IMR-90 (cell line): ENCODE measurements at regions not wholly inside any gene's neighbourhood (a gene's known extent, or its start where the extent isn't known, plus 50 kb on each side); places are given as distances from the start of the nearest gene placed in this dataset.

Experiments used
- ATAC-seq: fragments of 200-7000 bp; cut with Tn5 transposase; 2 replicates; pipeline ENCODE4 v1.9.1; 2020; ENCODE audit warnings: low read depth, mild to moderate bottlenecking, moderate library complexity
- BruUV-seq: library from RNA; stranded (reverse); fragments of 400-500 nt; replicated peaks from 2 replicates; lab custom pipeline; 2021; lab: Mats Ljungman, UMichigan
- CTCF ChIA-PET: fragments of 300-600 bp; formaldehyde crosslinking; extraction: SDS; loops from one replicate; lab custom pipeline; 2021; ENCODE audit warnings: antibody characterized with exemption; lab: Yijun Ruan, JAX
- POLR2A ChIA-PET: fragments of 300-600 bp; sonication (Branson Sonifier 250); formaldehyde crosslinking; loops from one replicate; lab custom pipeline; 2022; ENCODE audit warnings: antibody characterized with exemption; ENCODE audit not compliant: unreplicated experiment; lab: Charles Lee
- DNase-seq: peaks from one replicate; pipeline ENCODE4 v3.0.0; 2013
- H2AFZ ChIP-seq: replicated peaks from 2 replicates; pipeline ENCODE3; 2013; ENCODE audit warnings: low read length, mild to moderate bottlenecking; ENCODE audit not compliant: poor library complexity
- H2AK5ac ChIP-seq: 2 replicates; pipeline ENCODE4 v1.6.1; 2013; ENCODE audit warnings: low read depth, low read length, inconsistent platforms
- H2AK9ac ChIP-seq: replicated peaks from 2 replicates; pipeline ENCODE3; 2013; ENCODE audit warnings: mild to moderate bottlenecking, low read depth, low read length, moderate library complexity; ENCODE audit not compliant: poor library complexity
- H2BK120ac ChIP-seq: 2 replicates; pipeline ENCODE4 v1.6.1; 2013; ENCODE audit warnings: low read depth, low read length, inconsistent platforms
- H2BK15ac ChIP-seq: 3 replicates; pipeline ENCODE4 v1.6.1; 2013; ENCODE audit warnings: low read depth, low read length, inconsistent platforms
- H2BK20ac ChIP-seq: 2 replicates; pipeline ENCODE4 v1.6.1; 2013; ENCODE audit warnings: low read depth, mild to moderate bottlenecking, inconsistent platforms, low read length, moderate library complexity
- H2BK5ac ChIP-seq: 2 replicates; pipeline ENCODE4 v1.6.1; 2013; ENCODE audit warnings: mild to moderate bottlenecking, low read depth, low read length, inconsistent platforms; ENCODE audit not compliant: poor library complexity, severe bottlenecking
- H3K14ac ChIP-seq: replicated peaks from 2 replicates; pipeline ENCODE4 v1.6.1; 2013; ENCODE audit warnings: low read depth, low read length, inconsistent platforms
- H3K18ac ChIP-seq: 2 replicates; pipeline ENCODE4 v1.6.1; 2013; ENCODE audit warnings: low read depth, low read length, control low read depth
- H3K23ac ChIP-seq: 2 replicates; pipeline ENCODE4 v1.6.1; 2013; ENCODE audit warnings: low read depth, low read length, inconsistent platforms
- H3K27ac ChIP-seq: 2 replicates; pipeline ENCODE4 v1.5.1; 2013; ENCODE audit warnings: mild to moderate bottlenecking, control low read depth, low read length; ENCODE audit not compliant: insufficient read depth
- H3K27me3 ChIP-seq: 2 replicates; pipeline ENCODE4 v1.6.1; 2013; ENCODE audit warnings: low read length; ENCODE audit not compliant: control insufficient read depth, insufficient read depth
- H3K36me3 ChIP-seq: 2 replicates; pipeline ENCODE4 v1.6.1; 2013; ENCODE audit warnings: low read length, mixed read lengths; ENCODE audit not compliant: control insufficient read depth, insufficient read depth
- H3K4ac ChIP-seq: 2 replicates; pipeline ENCODE4 v1.6.1; 2013; ENCODE audit warnings: low read depth, low read length, inconsistent platforms
- H3K4me1 ChIP-seq: 2 replicates; pipeline ENCODE4 v1.6.1; 2013; ENCODE audit warnings: low read length, mixed read lengths; ENCODE audit not compliant: control insufficient read depth, insufficient read depth
- H3K4me2 ChIP-seq: 2 replicates; pipeline ENCODE4 v1.6.1; 2013; ENCODE audit warnings: low read depth, mild to moderate bottlenecking, control low read depth, low read length, moderate library complexity
- H3K4me3 ChIP-seq: 2 replicates; pipeline ENCODE4 v1.5.1; 2013; ENCODE audit warnings: low read depth, mild to moderate bottlenecking, control low read depth, low read length, moderate library complexity; ENCODE audit not compliant: insufficient read depth
- H3K56ac ChIP-seq: 2 replicates; pipeline ENCODE4 v1.6.1; 2013; ENCODE audit warnings: low read length, inconsistent platforms; ENCODE audit not compliant: insufficient read depth; ENCODE audit errors: extremely low read depth
- H3K79me1 ChIP-seq, 2 experiments: 2 replicates each; pipeline ENCODE4 v1.6.1; 2013; ENCODE audit warnings: low read length in 2 of 2, inconsistent platforms in 1 of 2, low read depth in 1 of 2
- H3K9ac ChIP-seq: 2 replicates; pipeline ENCODE4 v1.6.1; 2013; ENCODE audit warnings: low read depth, low read length, control low read depth
- H3K9me1 ChIP-seq: 2 replicates; pipeline ENCODE4 v1.6.1; 2013; ENCODE audit warnings: low read length, inconsistent platforms; ENCODE audit not compliant: insufficient read depth
- H3K9me3 ChIP-seq: 2 replicates; pipeline ENCODE4 v1.6.1; 2013; ENCODE audit warnings: low read length; ENCODE audit not compliant: control insufficient read depth, insufficient read depth
- H4K20me1 ChIP-seq: 2 replicates; pipeline ENCODE4 v1.6.1; 2013; ENCODE audit warnings: low read length, inconsistent platforms; ENCODE audit not compliant: insufficient read depth
- H4K5ac ChIP-seq: 2 replicates; pipeline ENCODE4 v1.6.1; 2013; ENCODE audit warnings: mild to moderate bottlenecking, low read depth, low read length, control low read depth
- H4K8ac ChIP-seq, 2 experiments: 2 replicates each; pipeline ENCODE4 v1.6.1; 2013; ENCODE audit warnings: low read depth in 2 of 2, low read length in 2 of 2, control low read depth in 1 of 2, inconsistent platforms in 1 of 2
- H4K91ac ChIP-seq: 2 replicates; pipeline ENCODE4 v1.6.1; 2013; ENCODE audit warnings: low read depth, low read length, inconsistent platforms; ENCODE audit not compliant: insufficient read depth
- CEBPB ChIP-seq: IDR thresholded peaks from 2 replicates; pipeline ENCODE4 v1.6.1; 2012; ENCODE audit warnings: low read depth, low read length, improper control_type of control experiment
- RAD21 ChIP-seq: IDR thresholded peaks from 2 replicates; pipeline ENCODE4 v1.6.1; 2012; ENCODE audit warnings: low read length, improper control_type of control experiment
- WGBS, 2 experiments: methylation state at CpG; one replicate each; pipeline versions ENCODE4 v1.1.5 to v1.1.7; 2013; ENCODE audit warnings: missing lambda C conversion rate in 2 of 2; ENCODE audit not compliant: insufficient read length in 1 of 2; ENCODE audit errors: extremely low coverage in 2 of 2; 5-methylcytosine and 5-hydroxymethylcytosine counted together
- dilution Hi-C: fragments of 300-500 bp; cut with HindIII; formaldehyde crosslinking; loops from one replicate; pipeline ENCODE4 v1.14.3; 2018; ENCODE audit warnings: low sequenced_read_pairs; ENCODE audit not compliant: unreplicated experiment
- in situ Hi-C: fragments of 300-500 bp; cut with MboI; formaldehyde crosslinking; loops from 3 replicates; pipeline ENCODE4 v1.14.3; 2019; ENCODE audit warnings: low sequenced_read_pairs, inconsistent platforms, mixed read lengths
- intact Hi-C: fragments of 100-400 bp; cut with micrococcal nuclease; formaldehyde crosslinking; loops from 2 replicates; pipeline ENCODE4 v1.10.0; 2022

DNA sequence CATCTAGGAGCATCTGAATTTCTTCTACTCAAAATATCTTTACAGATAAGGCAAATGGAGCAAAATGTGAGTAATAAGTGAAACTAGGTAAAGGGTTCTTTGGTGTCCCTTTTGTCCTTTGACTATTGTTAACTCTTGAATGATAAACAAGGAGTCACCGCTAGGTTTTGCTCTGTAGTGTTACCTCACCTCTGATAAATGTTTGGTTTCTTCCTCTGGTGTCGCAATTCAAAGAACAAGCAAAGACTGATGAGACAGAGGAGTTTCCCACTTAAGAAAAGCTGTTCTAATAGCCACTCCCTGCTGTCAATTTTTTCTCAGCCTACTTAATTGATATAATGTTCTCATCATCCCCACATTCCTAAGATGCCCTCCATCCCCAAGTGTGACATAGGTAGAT lies 925.9 kb downstream of the IGSF11 start:
- H3K18ac ChIP-seq, result no peak overlapping the region
- H3K4me2 ChIP-seq, result no peak overlapping the region
- no peak overlapping the region for H2BK20ac ChIP-seq
- no peak overlapping the region for H2AFZ ChIP-seq
- H3K56ac ChIP-seq, result no peak overlapping the region
- in situ Hi-C loops (no loop called here), intact Hi-C loops (no loop called here), dilution Hi-C loops (no loop called here)
- H3K9me3 ChIP-seq, result no peaks in the 10 kb centered on the region
- CTCF ChIA-PET, result no interaction called here
- H2BK5ac ChIP-seq, result no peak overlapping the region
- no peak overlapping the region for H4K91ac ChIP-seq
- ATAC-seq, result no peak
- no peak overlapping the region for H3K23ac ChIP-seq
- no peak overlapping the region for H3K4ac ChIP-seq
- H3K27me3 ChIP-seq, result peaks cover 2% of the 10 kb centered on the region; the same call in 1 of the 2 replicates
- no peak overlapping the region for H3K14ac ChIP-seq
- no peaks in the 10 kb centered on the region for H4K20me1 ChIP-seq
- no peak overlapping the region for H3K4me3 ChIP-seq
- no TSS peak for BruUV-seq
- H3K79me1 ChIP-seq, result no peaks in the 10 kb centered on the region
- H2BK120ac ChIP-seq, result no peak overlapping the region
- no peak overlapping the region for H3K27ac ChIP-seq
- no peak overlapping the region for H4K8ac ChIP-seq
- H3K36me3 ChIP-seq, result no peaks in the 10 kb centered on the region
- no peak overlapping the region for H3K9ac ChIP-seq
- H3K9me1 ChIP-seq, result no peaks in the 10 kb centered on the region
- TF ChIP-seq RAD21 (no peak), CEBPB (peak; percentile 19; the same call in 1 of the 2 replicates)
- H2AK5ac ChIP-seq, result no peak overlapping the region
- POLR2A ChIA-PET, result no interaction called here
- no CpG with 5 or more reads among the region's 2 CpGs for whole genome bisulfite sequencing, 2 experiments
- DNase-seq, result no peak
- H3K4me1 ChIP-seq, result no peaks in the 10 kb centered on the region
- H2AK9ac ChIP-seq, result no peak overlapping the region
- no peak overlapping the region for H4K5ac ChIP-seq
- no peak overlapping the region for H2BK15ac ChIP-seq
